ENCODE measurements at regions not wholly inside any gene's neighbourhood (a gene's known extent, or its start where the extent isn't known, plus 50 kb on each side); places are given as distances from the start of the nearest gene placed in this dataset.
"Not testable (repeated sequence)": the region's sequence is repeated elsewhere in the genome, so short reads cannot be mapped to it uniquely, and the experiment has no call there.

- Mint-ChIP-seq H3K9me3 (no peaks in the 10 kb centered on the region), H3K4me3 (no peak overlapping the region), H3K36me3 (ENCODE audit: insufficient read depth) (no peaks in the 10 kb centered on the region), H3K27me3 (ENCODE audit: low read depth) (no peaks in the 10 kb centered on the region), H3K4me1 (ENCODE audit: low read depth) (no peaks in the 10 kb centered on the region)
- ATAC-seq (no peak), DNase-seq (no peak)
Measured at GRCh38 chr5:122615832-122616231, 159.0 kb upstream of the SNX2 start.

GRCh38 chr5:122618046-122618445, 156.8 kb upstream of the SNX2 start:
- not testable (repeated sequence) for H3K27me3 Mint-ChIP-seq (ENCODE audit: low read depth); ATAC-seq; H3K4me3 Mint-ChIP-seq; H3K36me3 Mint-ChIP-seq (ENCODE audit: insufficient read depth); H3K4me1 Mint-ChIP-seq (ENCODE audit: low read depth); DNase-seq; H3K9me3 Mint-ChIP-seq

GRCh38 chr5:122620768-122621167, 154.1 kb upstream of the SNX2 start:
- not testable (repeated sequence) for H3K9me3 Mint-ChIP-seq; H3K36me3 Mint-ChIP-seq (ENCODE audit: insufficient read depth); H3K27me3 Mint-ChIP-seq (ENCODE audit: low read depth); H3K4me3 Mint-ChIP-seq; ATAC-seq; H3K4me1 Mint-ChIP-seq (ENCODE audit: low read depth); DNase-seq

- not testable (repeated sequence) for H3K4me1 Mint-ChIP-seq (ENCODE audit: low read depth); ATAC-seq; H3K36me3 Mint-ChIP-seq (ENCODE audit: insufficient read depth); DNase-seq; H3K4me3 Mint-ChIP-seq; H3K27me3 Mint-ChIP-seq (ENCODE audit: low read depth); H3K9me3 Mint-ChIP-seq
Measured at GRCh38 chr5:122628714-122629113, 146.2 kb upstream of the SNX2 start.

- no peaks in the 10 kb centered on the region for H3K9me3 Mint-ChIP-seq
- no peaks in the 10 kb centered on the region for H3K27me3 Mint-ChIP-seq (ENCODE audit: low read depth)
- no peaks in the 10 kb centered on the region for H3K36me3 Mint-ChIP-seq (ENCODE audit: insufficient read depth)
- H3K4me1 Mint-ChIP-seq (ENCODE audit: low read depth): no peaks in the 10 kb centered on the region
- DNase-seq: no peak
- H3K4me3 Mint-ChIP-seq: no peak overlapping the region
- no peak for ATAC-seq
Measured at GRCh38 chr5:122629121-122629677, 145.7 kb upstream of the SNX2 start.

- H3K4me1 Mint-ChIP-seq (ENCODE audit: low read depth): no peaks in the 10 kb centered on the region
- no peaks in the 10 kb centered on the region for H3K36me3 Mint-ChIP-seq (ENCODE audit: insufficient read depth)
- no peak for ATAC-seq
Measured at GRCh38 chr5:122638581-122638980, 136.3 kb upstream of the SNX2 start.

GRCh38 chr5:122639033-122639432, 135.8 kb upstream of the SNX2 start:
- DNase-seq: no peak
- Mint-ChIP-seq H3K4me3 (no peak overlapping the region), H3K36me3 (ENCODE audit: insufficient read depth) (no peaks in the 10 kb centered on the region), H3K4me1 (ENCODE audit: low read depth) (no peaks in the 10 kb centered on the region), H3K27me3 (ENCODE audit: low read depth) (peaks cover 6% of the 10 kb centered on the region), H3K9me3 (no peaks in the 10 kb centered on the region)
- ATAC-seq: no peak

More at GRCh38 chr5:122638581-122638980, 136.3 kb upstream of the SNX2 start:
- no peaks in the 10 kb centered on the region for H3K9me3 Mint-ChIP-seq
- peaks cover 6% of the 10 kb centered on the region for H3K27me3 Mint-ChIP-seq (ENCODE audit: low read depth)
- no peak overlapping the region for H3K4me3 Mint-ChIP-seq
- no peak for DNase-seq

GRCh38 chr5:122639864-122640263, 135.0 kb upstream of the SNX2 start:
- no peak for DNase-seq
- Mint-ChIP-seq H3K36me3 (ENCODE audit: insufficient read depth) (no peaks in the 10 kb centered on the region), H3K4me1 (ENCODE audit: low read depth) (no peaks in the 10 kb centered on the region), H3K9me3 (no peaks in the 10 kb centered on the region), H3K27me3 (ENCODE audit: low read depth) (peaks cover 9% of the 10 kb centered on the region), H3K4me3 (no peak overlapping the region)
- ATAC-seq: no peak

GRCh38 chr5:122649080-122649479, 125.8 kb upstream of the SNX2 start:
- Mint-ChIP-seq H3K9me3 (no peaks in the 10 kb centered on the region), H3K4me1 (ENCODE audit: low read depth) (no peaks in the 10 kb centered on the region), H3K36me3 (ENCODE audit: insufficient read depth) (no peaks in the 10 kb centered on the region), H3K27me3 (ENCODE audit: low read depth) (peaks cover 2% of the 10 kb centered on the region), H3K4me3 (no peak overlapping the region)
- ATAC-seq (no peak), DNase-seq (no peak)

GRCh38 chr5:122653087-122654017, 121.5 kb upstream of the SNX2 start:
- DNase-seq: no peak
- Mint-ChIP-seq H3K4me3 (no peak overlapping the region), H3K27me3 (ENCODE audit: low read depth) (no peaks in the 10 kb centered on the region), H3K4me1 (ENCODE audit: low read depth) (no peaks in the 10 kb centered on the region), H3K9me3 (no peaks in the 10 kb centered on the region), H3K36me3 (ENCODE audit: insufficient read depth) (no peaks in the 10 kb centered on the region)
- ATAC-seq: no peak

GRCh38 chr5:122656160-122656559, 118.7 kb upstream of the SNX2 start:
- no peak for DNase-seq
- H3K27me3 Mint-ChIP-seq (ENCODE audit: low read depth): no peaks in the 10 kb centered on the region
- no peak overlapping the region for H3K4me3 Mint-ChIP-seq
- H3K9me3 Mint-ChIP-seq: no peaks in the 10 kb centered on the region
- H3K36me3 Mint-ChIP-seq (ENCODE audit: insufficient read depth): no peaks in the 10 kb centered on the region
- no peak for ATAC-seq
- H3K4me1 Mint-ChIP-seq (ENCODE audit: low read depth): no peaks in the 10 kb centered on the region

GRCh38 chr5:122656577-122656976, 118.3 kb upstream of the SNX2 start:
- DNase-seq: no peak
- H3K4me3 Mint-ChIP-seq: no peak overlapping the region
- no peak for ATAC-seq
- no peaks in the 10 kb centered on the region for H3K9me3 Mint-ChIP-seq
- H3K36me3 Mint-ChIP-seq (ENCODE audit: insufficient read depth): no peaks in the 10 kb centered on the region
- H3K4me1 Mint-ChIP-seq (ENCODE audit: low read depth): no peaks in the 10 kb centered on the region
- H3K27me3 Mint-ChIP-seq (ENCODE audit: low read depth): no peaks in the 10 kb centered on the region

GRCh38 chr5:122661496-122662180, 113.2 kb upstream of the SNX2 start:
- Mint-ChIP-seq H3K27me3 (ENCODE audit: low read depth) (no peaks in the 10 kb centered on the region), H3K9me3 (no peaks in the 10 kb centered on the region), H3K4me1 (ENCODE audit: low read depth) (no peaks in the 10 kb centered on the region), H3K4me3 (no peak overlapping the region), H3K36me3 (ENCODE audit: insufficient read depth) (no peaks in the 10 kb centered on the region)
- DNase-seq: no peak
- no peak for ATAC-seq

- H3K9me3 Mint-ChIP-seq: peaks cover 4% of the 10 kb centered on the region
- no peak for DNase-seq
- H3K27me3 Mint-ChIP-seq (ENCODE audit: low read depth): no peaks in the 10 kb centered on the region
- no peaks in the 10 kb centered on the region for H3K36me3 Mint-ChIP-seq (ENCODE audit: insufficient read depth)
- no peak overlapping the region for H3K4me3 Mint-ChIP-seq
- no peak for ATAC-seq
- no peaks in the 10 kb centered on the region for H3K4me1 Mint-ChIP-seq (ENCODE audit: low read depth)
Measured at GRCh38 chr5:122665051-122665450, 109.8 kb upstream of the SNX2 start.

GRCh38 chr5:122668552-122668951, 106.3 kb upstream of the SNX2 start:
- Mint-ChIP-seq H3K9me3 (peaks cover 7% of the 10 kb centered on the region), H3K4me3 (no peak overlapping the region), H3K36me3 (ENCODE audit: insufficient read depth) (no peaks in the 10 kb centered on the region), H3K4me1 (ENCODE audit: low read depth) (no peaks in the 10 kb centered on the region), H3K27me3 (ENCODE audit: low read depth) (peaks cover 7% of the 10 kb centered on the region)
- no peak for ATAC-seq
- DNase-seq: no peak

Measured in activated T-cell treated with anti-CD3 and anti-CD28 coated beads, Interleukin-2, amount 50 U/mL, for 4 hours (primary cell).